Epithelial cell of esophagus (primary cell): ENCODE measurements at regions not wholly inside any gene's neighbourhood (a gene's known extent, or its start where the extent isn't known, plus 50 kb on each side); places are given as distances from the start of the nearest gene placed in this dataset.
"Not testable (repeated sequence)": the region's sequence is repeated elsewhere in the genome, so short reads cannot be mapped to it uniquely, and the experiment has no call there.

Experiments
- DNase-seq: peaks from one replicate; pipeline ENCODE4 v3.0.0; 2010; ENCODE audit warnings: low read depth
- H3K4me3 ChIP-seq: 2 replicates; pipeline ENCODE4 v1.5.1; 2011; ENCODE audit warnings: mild to moderate bottlenecking, low read length, control low read depth
- TF ChIP-seq, protein P1 (sequence below): IDR thresholded peaks from 2 replicates; pipeline ENCODE4 v1.5.1; 2011; ENCODE audit warnings: low read depth, mild to moderate bottlenecking, low read length, control low read depth, inconsistent platforms; ENCODE audit not compliant: insufficient read depth; ENCODE audit errors: missing control alignments

DNA sequence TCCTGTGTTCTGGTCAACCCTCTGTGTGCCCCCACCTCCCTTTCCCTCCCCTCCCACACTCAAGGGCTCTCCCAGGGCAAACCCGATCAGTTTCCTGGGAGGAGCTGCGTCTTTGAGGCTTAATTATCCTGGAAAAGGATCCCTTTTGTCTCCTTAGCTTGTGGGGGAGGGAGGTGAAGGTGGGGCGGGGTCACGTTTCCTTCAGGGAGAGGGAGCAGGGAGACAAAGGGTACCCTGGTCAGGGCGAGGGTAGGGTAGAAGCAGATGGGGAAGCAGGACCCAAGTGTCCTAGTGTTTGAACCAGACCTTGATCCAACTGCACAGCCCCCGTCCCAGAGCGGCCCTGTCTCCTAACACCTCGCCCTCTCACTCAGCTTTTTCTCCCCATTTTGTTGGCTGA lies 90.1 kb downstream of the HIF1AN start:
- no peak overlapping the region for H3K4me3 ChIP-seq
- DNase-seq: no peak
- TF ChIP-seq, protein P1, sequence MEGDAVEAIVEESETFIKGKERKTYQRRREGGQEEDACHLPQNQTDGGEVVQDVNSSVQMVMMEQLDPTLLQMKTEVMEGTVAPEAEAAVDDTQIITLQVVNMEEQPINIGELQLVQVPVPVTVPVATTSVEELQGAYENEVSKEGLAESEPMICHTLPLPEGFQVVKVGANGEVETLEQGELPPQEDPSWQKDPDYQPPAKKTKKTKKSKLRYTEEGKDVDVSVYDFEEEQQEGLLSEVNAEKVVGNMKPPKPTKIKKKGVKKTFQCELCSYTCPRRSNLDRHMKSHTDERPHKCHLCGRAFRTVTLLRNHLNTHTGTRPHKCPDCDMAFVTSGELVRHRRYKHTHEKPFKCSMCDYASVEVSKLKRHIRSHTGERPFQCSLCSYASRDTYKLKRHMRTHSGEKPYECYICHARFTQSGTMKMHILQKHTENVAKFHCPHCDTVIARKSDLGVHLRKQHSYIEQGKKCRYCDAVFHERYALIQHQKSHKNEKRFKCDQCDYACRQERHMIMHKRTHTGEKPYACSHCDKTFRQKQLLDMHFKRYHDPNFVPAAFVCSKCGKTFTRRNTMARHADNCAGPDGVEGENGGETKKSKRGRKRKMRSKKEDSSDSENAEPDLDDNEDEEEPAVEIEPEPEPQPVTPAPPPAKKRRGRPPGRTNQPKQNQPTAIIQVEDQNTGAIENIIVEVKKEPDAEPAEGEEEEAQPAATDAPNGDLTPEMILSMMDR: no peak

DNA sequence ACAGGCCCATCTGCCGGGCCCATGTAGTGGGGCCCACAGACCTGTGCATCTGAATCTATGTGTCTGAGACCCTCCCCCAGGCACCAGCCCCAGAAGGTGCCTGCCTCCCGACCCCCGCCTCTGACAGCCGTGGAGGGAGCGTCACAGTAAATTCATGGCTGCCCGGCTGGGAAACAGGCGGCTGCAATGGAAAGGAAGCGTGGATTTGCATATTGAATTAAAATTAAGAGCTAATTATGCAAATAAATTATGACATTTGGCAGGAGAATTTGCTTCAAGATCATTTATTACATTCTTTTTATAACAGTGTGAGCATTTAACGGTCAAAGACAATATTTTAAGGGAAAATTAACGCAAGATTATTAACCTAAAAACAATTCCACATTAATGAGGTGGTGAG lies 92.3 kb downstream of the HIF1AN start:
- H3K4me3 ChIP-seq: no peak overlapping the region
- no peak for DNase-seq
- TF ChIP-seq, protein P1: no peak

DNA sequence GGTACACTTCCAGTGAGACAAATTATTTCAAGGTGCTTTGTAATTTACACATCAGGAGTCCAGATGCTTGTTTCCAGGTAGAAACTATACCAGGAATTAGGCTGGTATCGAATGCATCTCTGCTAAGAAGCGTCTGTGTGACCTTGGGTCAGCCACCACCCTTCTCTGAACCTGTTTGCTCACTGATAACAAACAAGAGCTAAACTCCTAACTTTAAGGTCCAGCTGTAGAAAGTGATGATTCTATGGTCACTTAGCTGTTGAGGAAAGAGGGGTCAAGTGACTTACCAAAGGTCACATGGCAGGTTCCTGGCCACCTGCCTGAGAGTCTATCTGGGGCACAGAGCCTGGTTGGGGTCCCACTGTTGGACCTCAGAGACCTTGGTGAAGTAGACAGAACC lies 95.4 kb downstream of the HIF1AN start:
- no peak overlapping the region for H3K4me3 ChIP-seq
- TF ChIP-seq, protein P1: no peak
- no peak for DNase-seq

DNA sequence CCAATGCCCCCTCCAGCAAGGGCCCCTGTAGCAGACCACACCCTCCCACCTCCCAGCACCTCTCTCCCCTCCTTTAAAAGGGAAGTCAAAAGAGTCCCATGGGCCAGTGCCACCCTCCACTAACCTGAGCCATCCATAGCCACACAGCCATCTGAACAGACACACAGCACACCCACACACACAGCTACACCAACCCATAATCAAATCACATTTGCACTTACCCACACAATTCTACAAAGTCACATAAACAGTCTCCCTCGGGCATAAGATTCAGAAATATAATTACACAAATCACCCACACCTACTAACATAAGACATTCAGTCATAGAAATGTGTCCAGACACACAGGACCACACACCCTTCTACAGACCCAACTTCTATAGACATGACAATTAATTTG lies 96.3 kb downstream of the HIF1AN start:
- TF ChIP-seq, protein P1: no peak
- H3K4me3 ChIP-seq: no peak overlapping the region
- no peak for DNase-seq

DNA sequence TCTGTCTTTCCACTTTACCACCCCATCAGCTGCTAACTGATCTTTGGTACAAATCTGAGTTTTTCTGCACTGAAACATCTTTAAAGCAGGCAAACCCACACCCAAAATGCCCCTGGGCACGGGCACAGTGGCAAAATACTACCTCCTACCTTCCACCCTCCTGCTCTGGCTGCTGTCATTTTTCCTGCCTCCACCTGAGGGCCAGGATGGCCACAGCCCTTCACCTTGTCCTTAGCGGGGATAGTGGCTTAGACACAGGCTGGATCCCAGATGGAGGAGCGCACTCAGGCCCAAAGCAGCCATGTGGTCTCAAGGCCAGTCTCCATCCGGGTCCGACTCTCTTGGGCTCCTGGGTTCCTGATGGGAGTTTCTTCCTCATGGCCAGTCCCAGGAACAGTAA lies 98.3 kb downstream of the HIF1AN start:
- no peak overlapping the region for H3K4me3 ChIP-seq
- no peak for DNase-seq
- TF ChIP-seq, protein P1: no peak

DNA sequence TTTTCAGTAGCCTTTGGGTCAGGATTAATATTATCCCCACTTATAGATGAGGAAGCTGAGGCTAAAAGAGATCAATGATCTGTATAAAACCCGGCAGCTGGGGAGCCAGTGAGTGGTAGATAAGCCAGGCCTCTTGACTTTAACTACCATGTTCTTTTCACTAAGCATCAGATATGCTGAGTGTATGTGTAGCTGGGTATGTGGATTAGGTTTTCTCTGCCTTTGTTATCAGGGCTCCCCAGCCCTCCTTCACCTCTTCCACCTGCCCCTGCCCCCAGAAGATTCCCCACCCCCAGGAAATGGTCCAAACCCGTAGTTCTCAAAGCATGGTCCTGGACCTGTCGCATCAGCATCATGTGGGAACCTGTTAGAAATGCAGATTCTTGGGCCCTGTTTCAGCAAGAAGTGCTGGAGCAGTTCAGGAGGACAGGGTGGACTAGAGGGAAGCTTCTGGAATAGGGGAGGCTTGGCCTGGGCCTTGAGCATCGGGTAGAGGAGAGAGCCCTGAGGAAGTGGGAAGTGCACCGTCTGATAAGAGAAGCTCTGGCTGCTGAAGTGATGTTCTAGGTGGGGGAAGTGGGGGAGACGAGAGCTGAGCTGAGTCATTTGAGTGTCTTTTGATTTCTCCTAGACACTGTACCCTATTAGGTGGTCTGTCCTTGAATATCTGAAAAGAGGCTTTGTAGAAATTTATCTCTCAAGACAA lies 101.3 kb downstream of the HIF1AN start:
- DNase-seq: no peak
- no peak overlapping the region for H3K4me3 ChIP-seq
- TF ChIP-seq, protein P1: no peak

DNA sequence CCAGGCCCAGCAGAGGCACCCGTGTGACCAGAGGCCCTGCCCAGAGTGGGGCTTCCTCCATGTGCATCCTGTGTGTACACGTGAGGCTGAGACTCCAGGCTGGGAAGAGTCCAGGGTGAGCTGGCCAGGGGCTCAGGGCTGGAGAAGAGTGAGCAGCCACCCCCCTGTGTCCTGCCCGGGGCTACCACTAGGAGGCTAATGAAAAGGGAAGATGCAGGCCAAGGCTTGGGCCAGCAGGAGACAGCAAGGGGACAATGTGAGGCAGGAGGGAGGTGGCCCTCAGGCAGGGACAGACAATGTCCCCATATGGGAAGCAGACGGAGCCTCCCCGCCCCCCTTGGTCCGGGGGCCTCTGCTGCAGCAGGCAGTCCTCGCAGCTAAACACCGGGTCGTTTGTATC lies 102.0 kb downstream of the HIF1AN start:
- DNase-seq: no peak
- no peak overlapping the region for H3K4me3 ChIP-seq

DNA sequence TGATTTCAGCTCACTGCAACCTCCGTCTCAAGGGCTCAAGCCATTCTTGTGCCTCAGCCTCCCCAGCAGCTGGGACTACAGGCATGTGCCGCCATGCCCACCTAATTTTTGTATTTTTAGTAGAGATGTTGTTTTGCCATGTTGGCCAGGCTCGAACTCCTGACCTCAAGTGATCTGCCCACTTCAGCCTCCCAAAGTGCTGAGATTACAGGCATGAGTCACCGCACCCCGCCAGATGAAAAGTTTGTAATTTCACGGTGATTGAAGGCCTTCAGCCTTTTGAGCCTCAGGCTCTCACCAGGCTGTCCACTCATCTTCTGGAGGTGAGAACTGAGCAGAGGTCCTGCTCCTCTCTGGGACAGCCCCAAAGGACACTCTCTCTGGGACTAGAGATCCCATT lies 103.2 kb downstream of the HIF1AN start:
- DNase-seq, H3K4me3 ChIP-seq: not testable (repeated sequence)

More for the DNA sequence above, 102.0 kb downstream of the HIF1AN start:
- TF ChIP-seq, protein P1: peak; percentile 35
